ENCODE measurements at regions not wholly inside any gene's neighbourhood (a gene's known extent, or its start where the extent isn't known, plus 50 kb on each side); places are given as distances from the start of the nearest gene placed in this dataset.

GRCh38 chr7:3210531-3210930 lies 90.5 kb upstream of the SDK1 start:
- no peak overlapping the region for H3K4me3 ChIP-seq (ENCODE audit: low read length)
- H3K27me3 ChIP-seq (ENCODE audit: low read depth, low read length): no peaks in the 10 kb centered on the region
- no peak overlapping the region for H2AFZ ChIP-seq (ENCODE audit: low read depth, low read length)
- no peak overlapping the region for H3K4me2 ChIP-seq (ENCODE audit: low read length)
- no peak overlapping the region for H3K9ac ChIP-seq (ENCODE audit: low read length)
- H3K79me2 ChIP-seq (ENCODE audit: low read length): no peaks in the 10 kb centered on the region
- no peaks in the 10 kb centered on the region for H3K4me1 ChIP-seq (ENCODE audit: low read length)
- no peaks in the 10 kb centered on the region for H3K9me3 ChIP-seq (ENCODE audit: insufficient read depth, low read length)
- H4K20me1 ChIP-seq (ENCODE audit: insufficient read depth, low read length): no peaks in the 10 kb centered on the region
- no peak overlapping the region for H3K27ac ChIP-seq (ENCODE audit: low read length)
- TF ChIP-seq CTCF (IDR thresholded peaks at IDR 0.05; ENCODE audit: low read depth, low read length) (no peak), EZH2phosphoT487 (IDR thresholded peaks at IDR 0.05; ENCODE audit: low read depth) (no peak)
- H3K36me3 ChIP-seq (replicated peaks; ENCODE audit: low read depth, low read length): no peaks in the 10 kb centered on the region

GRCh38 chr7:3214090-3214413 lies 87.0 kb upstream of the SDK1 start:
- H3K4me1 ChIP-seq (ENCODE audit: low read length): no peaks in the 10 kb centered on the region
- no peaks in the 10 kb centered on the region for H3K27me3 ChIP-seq (ENCODE audit: low read depth, low read length)
- no peaks in the 10 kb centered on the region for H4K20me1 ChIP-seq (ENCODE audit: insufficient read depth, low read length)
- no peaks in the 10 kb centered on the region for H3K79me2 ChIP-seq (ENCODE audit: low read length)
- no peaks in the 10 kb centered on the region for H3K9me3 ChIP-seq (ENCODE audit: insufficient read depth, low read length)
- H3K36me3 ChIP-seq (replicated peaks; ENCODE audit: low read depth, low read length): no peaks in the 10 kb centered on the region
- no peak overlapping the region for H3K4me2 ChIP-seq (ENCODE audit: low read length)
- TF ChIP-seq CTCF (IDR thresholded peaks at IDR 0.05; ENCODE audit: low read depth, low read length): no peak
- TF ChIP-seq EZH2phosphoT487 (IDR thresholded peaks at IDR 0.05; ENCODE audit: low read depth): no peak
- no peak overlapping the region for H3K4me3 ChIP-seq (ENCODE audit: low read length)
- H3K9ac ChIP-seq (ENCODE audit: low read length): no peak overlapping the region
- H2AFZ ChIP-seq (ENCODE audit: low read depth, low read length): no peak overlapping the region
- H3K27ac ChIP-seq (ENCODE audit: low read length): no peak overlapping the region

GRCh38 chr7:3215624-3216585 lies 85.1 kb upstream of the SDK1 start:
- TF ChIP-seq CTCF (IDR thresholded peaks at IDR 0.05; ENCODE audit: low read depth, low read length) (no peak), EZH2phosphoT487 (IDR thresholded peaks at IDR 0.05; ENCODE audit: low read depth) (no peak)

DNA sequence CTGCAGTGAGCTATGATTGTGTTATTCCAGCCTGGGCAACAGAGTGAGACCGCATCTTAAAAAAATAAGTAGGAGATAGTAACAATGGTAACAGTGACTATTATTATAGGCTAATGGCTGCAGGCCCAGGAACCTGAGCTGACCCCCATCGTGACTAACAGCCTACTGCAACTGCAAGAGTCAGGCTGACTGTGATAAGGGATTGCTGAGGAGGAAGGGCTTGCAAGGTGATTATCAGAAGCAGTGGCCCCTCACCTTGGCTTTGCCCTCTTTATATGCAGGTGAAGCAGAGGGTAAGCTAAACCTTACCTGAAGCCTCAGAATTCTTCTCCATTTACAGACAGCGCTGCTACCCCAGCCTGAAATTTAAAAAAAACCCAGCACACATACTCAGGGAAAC lies 83.9 kb upstream of the SDK1 start:
- Histone ChIP-seq H3K79me2 (ENCODE audit: low read length) (no peaks in the 10 kb centered on the region), H3K4me3 (ENCODE audit: low read length) (no peak overlapping the region), H3K27me3 (ENCODE audit: low read depth, low read length) (no peaks in the 10 kb centered on the region), H3K36me3 (replicated peaks; ENCODE audit: low read depth, low read length) (no peaks in the 10 kb centered on the region), H3K4me1 (ENCODE audit: low read length) (no peaks in the 10 kb centered on the region), H3K9ac (ENCODE audit: low read length) (no peak overlapping the region), H3K4me2 (ENCODE audit: low read length) (no peak overlapping the region), H2AFZ (ENCODE audit: low read depth, low read length) (no peak overlapping the region), H3K27ac (ENCODE audit: low read length) (no peak overlapping the region), H4K20me1 (ENCODE audit: insufficient read depth, low read length) (no peaks in the 10 kb centered on the region), H3K9me3 (ENCODE audit: insufficient read depth, low read length) (no peaks in the 10 kb centered on the region)
- no peak for TF ChIP-seq EZH2phosphoT487 (IDR thresholded peaks at IDR 0.05; ENCODE audit: low read depth)
- no peak for TF ChIP-seq CTCF (IDR thresholded peaks at IDR 0.05; ENCODE audit: low read depth, low read length)

More at GRCh38 chr7:3215624-3216585, 85.1 kb upstream of the SDK1 start:
- no peaks in the 10 kb centered on the region for H3K79me2 ChIP-seq (ENCODE audit: low read length)
- no peaks in the 10 kb centered on the region for H3K4me1 ChIP-seq (ENCODE audit: low read length)
- H2AFZ ChIP-seq (ENCODE audit: low read depth, low read length): no peak overlapping the region
- no peaks in the 10 kb centered on the region for H4K20me1 ChIP-seq (ENCODE audit: insufficient read depth, low read length)
- H3K27ac ChIP-seq (ENCODE audit: low read length): no peak overlapping the region
- no peaks in the 10 kb centered on the region for H3K9me3 ChIP-seq (ENCODE audit: insufficient read depth, low read length)
- no peak overlapping the region for H3K4me3 ChIP-seq (ENCODE audit: low read length)
- no peaks in the 10 kb centered on the region for H3K27me3 ChIP-seq (ENCODE audit: low read depth, low read length)
- no peak overlapping the region for H3K4me2 ChIP-seq (ENCODE audit: low read length)
- no peaks in the 10 kb centered on the region for H3K36me3 ChIP-seq (replicated peaks; ENCODE audit: low read depth, low read length)
- H3K9ac ChIP-seq (ENCODE audit: low read length): no peak overlapping the region
